AG04449 (cell line): ENCODE measurements at regions not wholly inside any gene's neighbourhood (a gene's known extent, or its start where the extent isn't known, plus 50 kb on each side); places are given as distances from the start of the nearest gene placed in this dataset.
"Not testable (repeated sequence)": the region's sequence is repeated elsewhere in the genome, so short reads cannot be mapped to it uniquely, and the experiment has no call there.

Experiments
- CTCF ChIA-PET: fragments of 350-600 bp; formaldehyde crosslinking; extraction: SDS; loops from one replicate; lab custom pipeline; 2021; ENCODE audit warnings: antibody characterized with exemption; lab: Yijun Ruan, JAX
- POLR2A ChIA-PET: fragments of 400-600, 350-600 bp; formaldehyde crosslinking; extraction: SDS; loops from one replicate; lab custom pipeline; 2020; ENCODE audit warnings: antibody characterized with exemption, inconsistent platforms; lab: Yijun Ruan, JAX
- DNase-seq: peaks from one replicate; pipeline ENCODE4 v3.0.0-alpha.2; 2010; ENCODE audit warnings: low read depth, low spot score
- H3K4me3 ChIP-seq: 2 replicates; pipeline ENCODE4 v1.5.1; 2011; ENCODE audit warnings: low read depth, mild to moderate bottlenecking, control low read depth, low read length
- TF ChIP-seq, protein P1 (sequence below): IDR thresholded peaks from one replicate; pipeline ENCODE4 v1.5.1; 2011; ENCODE audit warnings: mild to moderate bottlenecking, moderate library complexity, low read length, control low read depth, inconsistent platforms; ENCODE audit not compliant: insufficient read depth; ENCODE audit errors: missing control alignments

GRCh38 chr4:170940043-170940724, 850.4 kb upstream of the AADAT start:
- ChIA-PET POLR2A (no interaction called here), CTCF (no interaction called here)
- H3K4me3 ChIP-seq, result no peak overlapping the region
- no peak for DNase-seq
- TF ChIP-seq, protein P1, sequence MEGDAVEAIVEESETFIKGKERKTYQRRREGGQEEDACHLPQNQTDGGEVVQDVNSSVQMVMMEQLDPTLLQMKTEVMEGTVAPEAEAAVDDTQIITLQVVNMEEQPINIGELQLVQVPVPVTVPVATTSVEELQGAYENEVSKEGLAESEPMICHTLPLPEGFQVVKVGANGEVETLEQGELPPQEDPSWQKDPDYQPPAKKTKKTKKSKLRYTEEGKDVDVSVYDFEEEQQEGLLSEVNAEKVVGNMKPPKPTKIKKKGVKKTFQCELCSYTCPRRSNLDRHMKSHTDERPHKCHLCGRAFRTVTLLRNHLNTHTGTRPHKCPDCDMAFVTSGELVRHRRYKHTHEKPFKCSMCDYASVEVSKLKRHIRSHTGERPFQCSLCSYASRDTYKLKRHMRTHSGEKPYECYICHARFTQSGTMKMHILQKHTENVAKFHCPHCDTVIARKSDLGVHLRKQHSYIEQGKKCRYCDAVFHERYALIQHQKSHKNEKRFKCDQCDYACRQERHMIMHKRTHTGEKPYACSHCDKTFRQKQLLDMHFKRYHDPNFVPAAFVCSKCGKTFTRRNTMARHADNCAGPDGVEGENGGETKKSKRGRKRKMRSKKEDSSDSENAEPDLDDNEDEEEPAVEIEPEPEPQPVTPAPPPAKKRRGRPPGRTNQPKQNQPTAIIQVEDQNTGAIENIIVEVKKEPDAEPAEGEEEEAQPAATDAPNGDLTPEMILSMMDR, result no peak

GRCh38 chr4:170938588-170938987, 848.8 kb upstream of the AADAT start:
- DNase-seq, result no peak
- TF ChIP-seq, protein P1, result no peak
- ChIA-PET POLR2A (no interaction called here), CTCF (no interaction called here)
- no peak overlapping the region for H3K4me3 ChIP-seq

GRCh38 chr4:170931321-170931720, 841.6 kb upstream of the AADAT start:
- TF ChIP-seq, protein P1, result no peak
- H3K4me3 ChIP-seq, result no peak overlapping the region
- DNase-seq, result peak; percentile 7
- CTCF ChIA-PET, result no interaction called here
- POLR2A ChIA-PET, result no interaction called here

DNA sequence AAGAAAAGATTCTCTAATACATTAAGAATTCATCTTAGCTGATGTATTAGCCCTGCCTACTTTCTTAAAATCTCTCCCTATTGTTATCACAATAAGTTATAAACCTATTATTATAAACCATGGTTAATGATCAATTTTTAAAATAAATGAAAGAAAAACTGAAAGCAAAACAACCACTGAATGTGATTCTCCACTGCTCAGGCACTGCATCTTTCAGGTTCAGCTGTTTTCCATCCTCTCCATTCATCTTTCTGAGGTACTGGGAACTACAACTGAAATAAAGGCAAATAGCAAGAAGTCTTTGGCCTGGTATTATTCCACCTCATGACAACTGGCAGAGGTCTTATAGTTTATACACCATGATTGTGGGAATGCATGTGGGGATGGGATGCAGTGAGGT, 798.9 kb upstream of the AADAT start:
- CTCF ChIA-PET, result no interaction called here
- no peak overlapping the region for H3K4me3 ChIP-seq
- TF ChIP-seq, protein P1, result no peak
- POLR2A ChIA-PET, result no interaction called here
- DNase-seq, result no peak

DNA sequence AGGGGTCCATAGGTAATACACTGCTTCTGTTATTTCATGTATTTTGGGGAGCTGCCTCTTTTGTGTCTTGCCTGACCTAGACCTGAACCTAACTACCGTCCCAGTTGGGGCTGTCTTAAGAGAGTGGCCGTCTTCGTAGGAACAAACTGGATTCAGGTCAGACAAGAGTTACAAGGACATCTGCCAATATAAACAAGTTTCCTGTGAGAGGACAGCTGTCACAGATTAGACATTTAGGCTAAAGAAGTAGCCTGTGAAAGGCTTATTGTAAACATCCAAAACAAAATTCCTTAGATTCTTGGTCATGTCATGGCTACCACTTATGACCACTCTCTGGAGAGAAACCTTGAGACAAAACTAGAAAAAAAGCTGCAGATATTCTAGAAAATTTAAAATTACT, 797.6 kb upstream of the AADAT start:
- TF ChIP-seq, protein P1, result no peak
- DNase-seq, result no peak
- no peak overlapping the region for H3K4me3 ChIP-seq
- CTCF ChIA-PET, result no interaction called here
- POLR2A ChIA-PET, result no interaction called here

- ChIA-PET POLR2A (no interaction called here), CTCF (interaction anchor here (1.7 kb wide), 1 partner anchor 32 kb away, joined by 3 read pairs; no protein-coding TSS in a partner anchor)
- TF ChIP-seq, protein P1, result no peak
- DNase-seq, result no peak
- H3K4me3 ChIP-seq, result no peak overlapping the region
These were observed 795.3 kb upstream of the AADAT start for GRCh38 chr4:170884969-170885570.

- DNase-seq, H3K4me3 ChIP-seq, POLR2A ChIA-PET: not testable (repeated sequence)
- CTCF ChIA-PET, result interaction anchor here (1.3 kb wide), 1 partner anchor 27 kb away, joined by 3 read pairs; no protein-coding TSS in a partner anchor
These were observed 791.9 kb upstream of the AADAT start for GRCh38 chr4:170881646-170882045.
